NCI-H1694 treated with DMSO at 0.1 percent for 48 hours (cell line): ENCODE measurements at regions not wholly inside any gene's neighbourhood (a gene's known extent, or its start where the extent isn't known, plus 50 kb on each side); places are given as distances from the start of the nearest gene placed in this dataset.

Source experiments
- DNase-seq: peaks from one replicate; lab custom pipeline; 2025; lab: John Stamatoyannopoulos, UW

GRCh38 chr10:6647811-6648526 is 67.9 kb upstream of the PRKCQ start:
- no peak for DNase-seq

DNA sequence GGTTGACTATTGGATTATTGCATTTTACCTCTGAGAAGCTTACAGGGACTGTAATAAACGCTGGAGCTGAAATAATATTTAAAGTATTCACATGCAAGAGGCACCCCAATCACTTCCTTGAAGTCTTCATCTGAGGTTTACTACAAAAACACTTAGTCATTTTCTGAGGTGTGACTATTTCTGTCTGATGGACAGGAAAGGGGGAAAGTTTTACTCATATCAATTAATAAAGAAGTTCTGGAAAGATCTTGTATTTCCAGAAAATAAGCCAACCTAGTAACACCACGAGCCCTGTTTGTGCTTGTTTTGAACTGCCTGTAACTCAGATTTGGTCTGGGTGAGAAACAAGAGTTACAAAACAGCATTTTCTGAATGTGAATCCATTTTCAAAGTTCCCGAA is 63.9 kb upstream of the PRKCQ start:
- DNase-seq, result no peak

DNA sequence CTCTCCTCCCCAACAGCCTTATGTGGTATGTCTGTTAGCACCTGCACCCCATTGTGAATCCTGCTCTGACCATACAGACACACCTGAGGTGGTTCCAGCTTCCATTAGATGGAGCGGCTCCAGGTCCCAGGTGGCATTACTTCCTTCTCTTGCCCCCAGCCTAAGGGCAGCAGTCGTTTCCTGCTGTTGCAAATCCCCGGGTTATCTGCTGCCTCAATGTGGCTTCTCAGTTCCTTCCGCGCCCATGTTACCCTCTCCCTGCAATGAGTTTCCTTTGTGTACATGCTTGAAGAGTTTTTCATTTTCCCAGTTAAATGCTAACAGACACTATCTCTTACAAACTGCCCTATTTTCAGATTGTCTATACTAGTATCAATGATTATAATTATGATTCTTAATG is 62.8 kb upstream of the PRKCQ start:
- DNase-seq, result no peak

DNA sequence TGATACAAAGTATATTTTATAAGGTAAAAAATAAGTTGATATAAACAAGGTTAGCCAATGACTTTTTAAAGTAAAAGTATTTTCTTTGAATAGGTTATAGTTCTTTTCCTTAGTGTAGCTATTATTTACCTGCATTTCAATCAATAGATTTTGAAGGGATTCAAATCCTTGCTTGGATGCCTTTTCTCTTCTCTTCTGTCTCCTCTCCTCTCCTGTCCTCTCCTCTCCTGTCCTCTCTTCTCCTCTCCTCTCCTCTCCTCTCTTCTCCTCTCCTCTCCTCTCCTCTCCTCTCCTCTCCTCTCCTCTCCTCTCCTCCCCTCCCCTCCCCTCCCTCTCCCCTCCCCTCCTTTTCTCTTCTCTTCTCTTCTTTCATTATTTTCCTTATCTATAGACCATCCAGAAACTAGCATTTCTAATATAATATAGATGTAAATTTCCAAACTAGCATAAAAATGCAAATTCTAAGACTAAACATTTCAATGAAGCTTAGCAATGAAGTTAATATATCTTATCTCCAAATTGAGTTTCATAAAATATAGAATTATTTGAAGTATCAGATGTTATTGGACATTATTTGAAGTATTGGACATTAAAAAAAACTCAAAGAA is 60.5 kb upstream of the PRKCQ start:
- DNase-seq, result no peak

DNA sequence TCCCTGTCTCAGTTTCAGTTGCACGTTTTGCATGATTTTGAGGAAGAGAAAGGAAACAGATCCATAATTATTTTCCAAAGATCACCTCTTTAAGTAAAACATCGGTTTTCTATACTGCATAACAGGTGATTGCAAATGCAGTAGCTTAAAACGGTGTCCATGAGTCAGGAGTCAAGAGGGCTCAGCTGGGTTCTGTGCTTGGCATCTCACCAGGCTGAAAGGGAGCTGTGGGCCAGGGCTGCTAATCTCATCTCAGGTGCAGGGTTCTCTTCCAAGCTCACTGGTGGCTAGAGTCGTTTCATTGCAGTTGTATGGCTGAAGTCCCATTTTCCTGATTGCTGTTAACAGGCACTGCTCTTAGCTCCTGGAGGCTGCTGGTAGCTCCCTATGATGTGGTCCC is 57.0 kb upstream of the PRKCQ start:
- no peak for DNase-seq

- no peak for DNase-seq
These were observed 55.7 kb upstream of the PRKCQ start for GRCh38 chr10:6635784-6636183.
